HEK293 (cell line): ENCODE measurements at regions not wholly inside any gene's neighbourhood (a gene's known extent, or its start where the extent isn't known, plus 50 kb on each side); places are given as distances from the start of the nearest gene placed in this dataset.

Experiments used
- CTCF ChIA-PET: fragments of 350-600 bp; formaldehyde crosslinking; extraction: SDS; loops from one replicate; lab custom pipeline; 2021; ENCODE audit warnings: antibody characterized with exemption; lab: Yijun Ruan, JAX
- POLR2A ChIA-PET: fragments of 300-600 bp; formaldehyde crosslinking; extraction: SDS; loops from one replicate; lab custom pipeline; 2020; ENCODE audit warnings: antibody characterized with exemption, inconsistent platforms; lab: Yijun Ruan, JAX
- H3K27ac ChIP-seq: fragments of 200-500 bp; sonication (Bioruptor generic); 2 replicates; pipeline ENCODE4 v1.5.1; 2014; ENCODE audit warnings: low read depth, low read length, control low read depth, inconsistent platforms; ENCODE audit errors: extremely low read depth
- H3K36me3 ChIP-seq, 2 experiments: fragments of 200-500 bp in 1 of 2; sonication (Bioruptor generic) in 1 of 2; 1 replicate in 1 of 2; 2 replicates in 1 of 2; pipeline ENCODE4 v1.5.1; 2014 to 2017; ENCODE audit warnings: inconsistent platforms in 2 of 2, low read length in 2 of 2; ENCODE audit not compliant: control insufficient read depth in 2 of 2, insufficient read depth in 1 of 2
- H3K4me1 ChIP-seq: fragments of 200-500 bp; sonication (Bioruptor generic); 2 replicates; pipeline ENCODE4 v1.5.1; 2014; ENCODE audit warnings: mild to moderate bottlenecking, low read length, inconsistent platforms; ENCODE audit not compliant: control insufficient read depth, insufficient read depth
- H3K4me3 ChIP-seq: 2 replicates; pipeline ENCODE4 v1.5.1; 2011; ENCODE audit warnings: low read depth, mild to moderate bottlenecking, control low read depth, low read length, moderate library complexity
- H3K9me3 ChIP-seq: fragments of 200-500 bp; sonication (Bioruptor generic); 2 replicates; pipeline ENCODE4 v1.5.1; 2014; ENCODE audit warnings: low read depth, low read length, inconsistent platforms; ENCODE audit not compliant: control insufficient read depth, insufficient read depth
- IKZF3 ChIP-seq: fragments of 450-650 bp; IDR thresholded peaks from 2 replicates; pipeline ENCODE4 v1.5.0; 2018; ENCODE audit warnings: missing biosample characterization, mild to moderate bottlenecking, missing genetic modification characterization, moderate library complexity
- KLF9 ChIP-seq: fragments of 450-650 bp; formaldehyde crosslinking; IDR thresholded peaks from 2 replicates; pipeline ENCODE4 v1.5.1; 2016; ENCODE audit warnings: missing biosample characterization, missing genetic modification characterization, low read depth
- PRDM1 ChIP-seq: fragments of 450-650 bp; formaldehyde crosslinking; IDR thresholded peaks from 2 replicates; pipeline ENCODE4; 2016; ENCODE audit warnings: missing biosample characterization, missing genetic modification characterization
- SCRT2 ChIP-seq: fragments of 450-650 bp; formaldehyde crosslinking; IDR thresholded peaks from 2 replicates; pipeline ENCODE4 v1.5.1; 2016; ENCODE audit warnings: missing biosample characterization, missing genetic modification characterization
- YY1 ChIP-seq: fragments of 450-650 bp; formaldehyde crosslinking; IDR thresholded peaks from 2 replicates; pipeline ENCODE4 v1.5.1; 2018; ENCODE audit warnings: missing biosample characterization, missing genetic modification characterization
- ZBTB48 ChIP-seq: fragments of 450-650 bp; formaldehyde crosslinking; IDR thresholded peaks from 2 replicates; pipeline ENCODE4 v1.5.1; 2016; ENCODE audit warnings: missing biosample characterization, missing genetic modification characterization
- ZNF174 ChIP-seq: fragments of 450-650 bp; formaldehyde crosslinking; IDR thresholded peaks from 2 replicates; pipeline ENCODE4 v1.5.0; 2017; ENCODE audit warnings: missing biosample characterization, mild to moderate bottlenecking, missing genetic modification characterization
- ZNF184 ChIP-seq: fragments of 450-650 bp; IDR thresholded peaks from 2 replicates; pipeline ENCODE4 v1.5.1; 2018; ENCODE audit warnings: missing biosample characterization, mild to moderate bottlenecking, missing genetic modification characterization
- ZNF2 ChIP-seq: fragments of 450-650 bp; formaldehyde crosslinking; IDR thresholded peaks from 2 replicates; pipeline ENCODE4 v1.5.1; 2016; ENCODE audit warnings: missing biosample characterization, missing genetic modification characterization
- ZNF23 ChIP-seq: fragments of 450-650 bp; formaldehyde crosslinking; IDR thresholded peaks from 2 replicates; pipeline ENCODE4 v1.5.1; 2016; ENCODE audit warnings: missing biosample characterization, missing genetic modification characterization, borderline replicate concordance
- ZNF311 ChIP-seq: fragments of 450-650 bp; formaldehyde crosslinking; IDR thresholded peaks from 2 replicates; pipeline ENCODE4 v1.5.1; 2017; ENCODE audit warnings: missing biosample characterization, missing genetic modification characterization, borderline replicate concordance
- ZNF510 ChIP-seq: fragments of 450-650 bp; formaldehyde crosslinking; IDR thresholded peaks from 2 replicates; pipeline ENCODE4 v1.5.1; 2018; ENCODE audit warnings: mild to moderate bottlenecking, missing genetic modification characterization, missing biosample characterization; ENCODE audit not compliant: insufficient replicate concordance
- ZNF514 ChIP-seq: fragments of 450-650 bp; formaldehyde crosslinking; IDR thresholded peaks from 2 replicates; pipeline ENCODE4 v1.5.1; 2016; ENCODE audit warnings: missing biosample characterization, missing genetic modification characterization
- ZNF530 ChIP-seq: fragments of 450-650 bp; formaldehyde crosslinking; IDR thresholded peaks from 2 replicates; pipeline ENCODE4 v1.5.1; 2016; ENCODE audit warnings: low read depth, missing biosample characterization, missing genetic modification characterization
- ZNF561 ChIP-seq: fragments of 450-650 bp; IDR thresholded peaks from 2 replicates; pipeline ENCODE4 v1.5.1; 2018; ENCODE audit warnings: missing biosample characterization, missing genetic modification characterization, borderline replicate concordance
- ZNF571 ChIP-seq: fragments of 450-650 bp; formaldehyde crosslinking; IDR thresholded peaks from 2 replicates; pipeline ENCODE4 v1.5.0; 2017; ENCODE audit warnings: missing biosample characterization, missing genetic modification characterization
- ZNF623 ChIP-seq: fragments of 450-650 bp; formaldehyde crosslinking; IDR thresholded peaks from 2 replicates; pipeline ENCODE4 v1.5.1; 2016; ENCODE audit warnings: missing biosample characterization, missing genetic modification characterization
- ZNF785 ChIP-seq: fragments of 450-650 bp; formaldehyde crosslinking; IDR thresholded peaks from 2 replicates; pipeline ENCODE4 v1.5.1; 2016; ENCODE audit warnings: missing biosample characterization, missing genetic modification characterization
- ZSCAN16 ChIP-seq: fragments of 450-650 bp; formaldehyde crosslinking; IDR thresholded peaks from 2 replicates; pipeline ENCODE4 v1.5.1; 2016; ENCODE audit warnings: missing biosample characterization, missing genetic modification characterization
- TF ChIP-seq, protein P1 (sequence below): IDR thresholded peaks from 2 replicates; pipeline ENCODE4 v1.6.1; 2011; ENCODE audit warnings: mild to moderate bottlenecking, low read depth, low read length, borderline replicate concordance
- TF ChIP-seq, protein P2 (sequence below): fragments of 450-650 bp; formaldehyde crosslinking; IDR thresholded peaks from 2 replicates; pipeline ENCODE4; 2016; ENCODE audit warnings: missing biosample characterization, missing genetic modification characterization
- TF ChIP-seq, protein P3 (sequence below): fragments of 450-650 bp; formaldehyde crosslinking; IDR thresholded peaks from 2 replicates; pipeline ENCODE4 v1.5.1; 2016; ENCODE audit warnings: missing biosample characterization, missing genetic modification characterization
- TF ChIP-seq, protein P4 (sequence below): fragments of 450-650 bp; formaldehyde crosslinking; IDR thresholded peaks from 2 replicates; pipeline ENCODE4 v1.5.1; 2016; ENCODE audit warnings: missing biosample characterization, missing genetic modification characterization

DNA sequence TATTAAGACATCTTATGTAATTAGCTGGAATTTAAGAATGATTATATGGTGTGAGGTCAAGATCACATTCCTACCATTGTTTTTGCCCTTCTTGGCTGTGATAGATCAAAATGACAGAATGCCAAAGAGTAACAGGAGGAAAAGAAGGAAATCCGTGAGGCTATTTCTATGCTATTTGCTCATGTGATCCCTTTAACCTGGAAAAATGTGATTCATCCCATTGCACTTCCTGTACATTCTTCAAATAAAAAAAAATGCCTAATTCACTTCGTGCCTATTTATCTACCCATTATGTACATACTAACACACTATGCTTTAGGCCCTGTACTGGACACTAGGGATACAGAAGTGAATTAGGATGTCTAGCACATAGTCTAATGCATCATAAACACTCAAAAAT, 154.1 kb upstream of the PAPPA start (continued):
- TF ChIP-seq ZNF785 = no peak
- TF ChIP-seq, all 188 proteins: peak for 0

DNA sequence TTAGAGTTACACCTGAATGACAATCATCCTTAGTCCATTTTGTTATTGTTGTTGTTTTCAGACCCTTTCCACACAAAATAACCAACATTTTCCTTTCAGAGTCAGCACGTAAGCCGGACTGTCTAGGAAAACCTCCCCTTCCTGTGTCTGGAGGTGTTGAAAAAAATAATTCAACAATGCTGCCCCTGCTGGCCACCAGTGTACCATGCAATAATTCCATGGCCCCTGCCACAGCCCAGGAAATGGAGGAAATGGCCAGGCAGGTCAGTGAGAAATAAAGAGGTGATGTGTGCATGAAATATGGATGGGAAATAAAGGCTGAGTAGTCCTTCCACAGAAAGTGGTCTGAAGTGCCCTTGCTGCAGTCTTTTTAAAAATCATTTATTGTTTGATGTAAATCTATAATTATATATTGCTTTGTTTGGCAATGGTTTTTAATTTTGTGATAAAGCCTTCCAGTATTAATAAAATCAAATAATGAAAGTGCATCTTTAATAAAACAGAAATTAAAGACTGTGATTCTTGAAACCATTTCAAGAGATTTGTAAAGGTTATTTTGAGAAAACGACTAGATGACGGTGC, 152.8 kb upstream of the PAPPA start:
- Histone ChIP-seq H3K4me1 (no peaks in the 10 kb centered on the region), H3K27ac (no peak overlapping the region), H3K4me3 (no peak overlapping the region), H3K36me3 (no peaks in the 10 kb centered on the region), H3K9me3 (no peaks in the 10 kb centered on the region)
- POLR2A ChIA-PET = no interaction called here
- no peak for TF ChIP-seq YY1
- TF ChIP-seq ZBTB48 (tag by site-specific recombination) = no peak
- no peak for TF ChIP-seq ZNF184 (tag by site-specific recombination)
- no peak for TF ChIP-seq ZNF530 (tag by site-specific recombination)
- TF ChIP-seq ZNF2 (tag by site-specific recombination) = no peak
- no peak for TF ChIP-seq ZNF561 (tag by site-specific recombination)
- no peak for TF ChIP-seq KLF9
- TF ChIP-seq ZSCAN16 (tag by site-specific recombination) = no peak
- no peak for TF ChIP-seq ZNF23
- no peak for TF ChIP-seq ZNF510 (tag by site-specific recombination)
- CTCF ChIA-PET = interaction anchor here (0.7 to 2.6 kb wide), 7 partner anchors 13 to 426 kb away, joined by 3 to 8 read pairs (median 4); no protein-coding TSS in a partner anchor

DNA sequence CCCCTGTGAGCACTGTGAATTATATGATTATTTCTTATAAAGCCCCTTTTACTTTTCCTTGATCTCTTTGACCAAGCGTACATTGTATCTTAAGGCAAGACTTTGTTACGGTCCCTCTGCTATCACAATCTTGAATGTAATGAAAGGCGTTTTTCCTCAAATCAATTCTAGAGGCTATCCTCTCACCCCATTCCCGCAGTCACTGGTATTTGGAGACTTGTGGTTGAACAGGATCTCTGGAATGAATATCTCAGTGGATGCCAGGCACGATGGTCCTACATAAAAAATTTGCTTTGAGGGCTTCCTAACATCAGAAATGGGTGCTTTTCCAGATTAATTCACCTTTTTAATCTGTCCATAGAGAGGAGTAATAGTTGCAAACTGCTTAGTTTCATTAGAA, 151.4 kb upstream of the PAPPA start:
- H3K4me1 ChIP-seq = no peaks in the 10 kb centered on the region
- no peak overlapping the region for H3K27ac ChIP-seq
- TF ChIP-seq, protein P1, sequence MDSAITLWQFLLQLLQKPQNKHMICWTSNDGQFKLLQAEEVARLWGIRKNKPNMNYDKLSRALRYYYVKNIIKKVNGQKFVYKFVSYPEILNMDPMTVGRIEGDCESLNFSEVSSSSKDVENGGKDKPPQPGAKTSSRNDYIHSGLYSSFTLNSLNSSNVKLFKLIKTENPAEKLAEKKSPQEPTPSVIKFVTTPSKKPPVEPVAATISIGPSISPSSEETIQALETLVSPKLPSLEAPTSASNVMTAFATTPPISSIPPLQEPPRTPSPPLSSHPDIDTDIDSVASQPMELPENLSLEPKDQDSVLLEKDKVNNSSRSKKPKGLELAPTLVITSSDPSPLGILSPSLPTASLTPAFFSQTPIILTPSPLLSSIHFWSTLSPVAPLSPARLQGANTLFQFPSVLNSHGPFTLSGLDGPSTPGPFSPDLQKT = no peak
- TF ChIP-seq PRDM1 (tag by site-specific recombination) = no peak
- TF ChIP-seq ZNF623 (tag by site-specific recombination) = no peak
- no peak overlapping the region for H3K4me3 ChIP-seq
- CTCF ChIA-PET = no interaction called here
- H3K9me3 ChIP-seq = no peaks in the 10 kb centered on the region
- no peaks in the 10 kb centered on the region for H3K36me3 ChIP-seq
- POLR2A ChIA-PET = no interaction called here

DNA sequence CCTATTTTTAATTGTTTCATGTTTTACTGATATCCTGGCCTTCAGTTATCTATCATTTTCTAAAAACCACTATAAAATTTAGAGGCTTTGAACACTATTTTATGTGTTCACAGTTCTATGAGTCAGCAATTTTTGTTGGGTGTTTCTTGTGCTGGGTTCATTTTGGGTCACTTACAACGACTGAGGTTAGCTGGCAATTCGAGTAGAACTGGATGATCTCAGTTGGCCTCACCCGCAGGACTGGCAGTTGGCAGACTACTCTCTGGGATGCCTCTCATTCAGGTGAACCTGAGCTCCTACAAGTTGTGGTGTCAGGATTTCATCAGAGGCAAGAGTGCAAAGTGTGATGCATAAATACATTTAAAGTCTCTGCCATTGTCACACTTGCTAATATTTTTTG, 151.0 kb upstream of the PAPPA start:
- Histone ChIP-seq H3K4me1 (no peaks in the 10 kb centered on the region), H3K9me3 (no peaks in the 10 kb centered on the region), H3K4me3 (no peak overlapping the region), H3K36me3 (no peaks in the 10 kb centered on the region), H3K27ac (no peak overlapping the region)
- CTCF ChIA-PET = interaction anchor here (0.6 kb wide), 1 partner anchor 289 kb away, joined by 3 read pairs; no protein-coding TSS in a partner anchor
- POLR2A ChIA-PET = no interaction called here
- TF ChIP-seq ZNF571 (tag by site-specific recombination) = no peak
- no peak for TF ChIP-seq ZNF174 (tag by site-specific recombination)
- no peak for TF ChIP-seq SCRT2 (tag by site-specific recombination)
- TF ChIP-seq, protein P2, sequence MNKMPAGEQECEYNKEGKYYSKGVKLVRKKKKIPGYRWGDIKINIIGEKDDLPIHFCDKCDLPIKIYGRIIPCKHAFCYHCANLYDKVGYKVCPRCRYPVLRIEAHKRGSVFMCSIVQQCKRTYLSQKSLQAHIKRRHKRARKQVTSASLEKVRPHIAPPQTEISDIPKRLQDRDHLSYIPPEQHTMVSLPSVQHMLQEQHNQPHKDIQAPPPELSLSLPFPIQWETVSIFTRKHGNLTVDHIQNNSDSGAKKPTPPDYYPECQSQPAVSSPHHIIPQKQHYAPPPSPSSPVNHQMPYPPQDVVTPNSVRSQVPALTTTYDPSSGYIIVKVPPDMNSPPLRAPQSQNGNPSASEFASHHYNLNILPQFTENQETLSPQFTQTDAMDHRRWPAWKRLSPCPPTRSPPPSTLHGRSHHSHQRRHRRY (tag by site-specific recombination) = no peak
- TF ChIP-seq, protein P3, sequence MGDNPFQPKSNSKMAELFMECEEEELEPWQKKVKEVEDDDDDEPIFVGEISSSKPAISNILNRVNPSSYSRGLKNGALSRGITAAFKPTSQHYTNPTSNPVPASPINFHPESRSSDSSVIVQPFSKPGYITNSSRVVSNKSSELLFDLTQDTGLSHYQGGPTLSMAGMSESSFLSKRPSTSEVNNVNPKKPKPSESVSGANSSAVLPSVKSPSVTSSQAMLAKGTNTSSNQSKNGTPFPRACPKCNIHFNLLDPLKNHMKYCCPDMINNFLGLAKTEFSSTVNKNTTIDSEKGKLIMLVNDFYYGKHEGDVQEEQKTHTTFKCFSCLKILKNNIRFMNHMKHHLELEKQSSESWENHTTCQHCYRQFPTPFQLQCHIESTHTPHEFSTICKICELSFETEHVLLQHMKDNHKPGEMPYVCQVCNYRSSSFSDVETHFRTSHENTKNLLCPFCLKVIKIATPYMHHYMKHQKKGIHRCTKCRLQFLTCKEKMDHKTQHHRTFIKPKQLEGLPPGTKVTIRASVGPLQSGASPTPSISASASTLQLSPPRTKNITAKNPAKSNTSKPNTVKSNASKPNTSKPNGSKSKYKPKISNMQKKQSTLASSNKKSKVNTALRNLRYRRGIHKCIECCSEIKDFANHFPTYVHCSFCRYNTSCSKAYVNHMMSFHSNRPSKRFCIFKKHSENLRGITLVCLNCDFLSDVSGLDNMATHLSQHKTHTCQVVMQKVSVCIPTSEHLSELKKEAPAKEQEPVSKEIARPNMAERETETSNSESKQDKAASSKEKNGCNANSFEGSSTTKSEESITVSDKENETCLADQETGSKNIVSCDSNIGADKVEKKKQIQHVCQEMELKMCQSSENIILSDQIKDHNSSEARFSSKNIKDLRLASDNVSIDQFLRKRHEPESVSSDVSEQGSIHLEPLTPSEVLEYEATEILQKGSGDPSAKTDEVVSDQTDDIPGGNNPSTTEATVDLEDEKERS (tag by site-specific recombination) = no peak
- TF ChIP-seq IKZF3 = no peak
- TF ChIP-seq, protein P4, sequence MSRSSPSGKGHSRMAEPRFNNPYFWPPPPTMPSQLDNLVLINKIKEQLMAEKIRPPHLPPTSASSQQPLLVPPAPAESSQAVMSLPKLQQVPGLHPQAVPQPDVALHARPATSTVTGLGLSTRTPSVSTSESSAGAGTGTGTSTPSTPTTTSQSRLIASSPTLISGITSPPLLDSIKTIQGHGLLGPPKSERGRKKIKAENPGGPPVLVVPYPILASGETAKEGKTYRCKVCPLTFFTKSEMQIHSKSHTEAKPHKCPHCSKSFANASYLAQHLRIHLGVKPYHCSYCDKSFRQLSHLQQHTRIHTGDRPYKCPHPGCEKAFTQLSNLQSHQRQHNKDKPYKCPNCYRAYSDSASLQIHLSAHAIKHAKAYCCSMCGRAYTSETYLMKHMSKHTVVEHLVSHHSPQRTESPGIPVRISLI (tag by site-specific recombination) = no peak
- TF ChIP-seq ZNF311 (tag by site-specific recombination) = no peak
- TF ChIP-seq ZNF514 (tag by site-specific recombination) = no peak
